HCT116 (cell line): ENCODE measurements at regions not wholly inside any gene's neighbourhood (a gene's known extent, or its start where the extent isn't known, plus 50 kb on each side); places are given as distances from the start of the nearest gene placed in this dataset.

Source experiments
- ATAC-seq: fragments of 200-7000 bp; cut with Tn5 transposase; 2 replicates; pipeline ENCODE4 v1.9.1; 2020; ENCODE audit warnings: mild to moderate bottlenecking, moderate library complexity
- BruUV-seq: library from RNA; stranded (reverse); fragments of 400-500 nt; replicated peaks from 2 replicates; lab custom pipeline; 2021; lab: Mats Ljungman, UMichigan
- CTCF ChIA-PET: fragments of 300-600 bp; sonication (Branson Sonifier 250); formaldehyde crosslinking; loops from one replicate; lab custom pipeline; 2021; ENCODE audit warnings: antibody characterized with exemption; lab: Charles Lee
- POLR2A ChIA-PET: fragments of 300-600, 350-600 bp; sonication (Branson Sonifier 250); formaldehyde crosslinking; loops from one replicate; lab custom pipeline; 2021; ENCODE audit warnings: antibody characterized with exemption; lab: Charles Lee
- RAD21 ChIA-PET, 2 experiments: fragments of 300-600 bp; sonication (Branson Sonifier 250); formaldehyde crosslinking; loops; one replicate each; lab custom pipeline; 2023; ENCODE audit warnings: low total read pairs in 2 of 2; ENCODE audit not compliant: uncharacterized antibody in 2 of 2, unreplicated experiment in 2 of 2, low non-redundant PET in 1 of 2; lab: Charles Lee
- DNase-seq: peaks from one replicate; pipeline ENCODE4 v3.0.0-alpha.2; 2010; ENCODE audit warnings: low read depth, low spot score
- H2AFZ ChIP-seq: fragments of 200-600 bp; shearing (Covaris generic), sonication (generic); 2 replicates; pipeline ENCODE4 v1.6.1; 2017; ENCODE audit warnings: low read depth, mixed run types, mixed read lengths, antibody characterized with exemption, low read length; ENCODE audit not compliant: poor library complexity, severe bottlenecking
- H3K27ac ChIP-seq: 2 replicates; pipeline ENCODE4 v1.5.1; 2012; ENCODE audit warnings: low read depth, low read length
- H3K27me3 ChIP-seq: fragments of 200-600 bp; sonication (generic); 2 replicates; pipeline ENCODE4 v1.6.1; 2016; ENCODE audit warnings: mixed run types, low read length, mixed read lengths; ENCODE audit not compliant: insufficient read depth
- H3K36me3 ChIP-seq, 2 experiments: fragments of 200-500 bp in 1 of 2; fragments of 200-600 bp in 1 of 2; sonication (Bioruptor generic) in 1 of 2; sonication (generic) in 1 of 2; 2 replicates each; pipeline versions ENCODE4 v1.5.1 to v1.6.1; 2014 to 2016; ENCODE audit warnings: low read length in 2 of 2, inconsistent platforms in 1 of 2, mixed read lengths in 1 of 2, mixed run types in 1 of 2; ENCODE audit not compliant: insufficient read depth in 2 of 2, control insufficient read depth in 1 of 2
- H3K4me1 ChIP-seq, 2 experiments: fragments of 200-600 bp in 1 of 2; sonication (generic) in 1 of 2; 2 replicates each; pipeline versions ENCODE4 v1.5.1 to v1.6.1; 2012 to 2017; ENCODE audit warnings: low read length in 2 of 2, inconsistent platforms in 1 of 2, mild to moderate bottlenecking in 1 of 2, mixed read lengths in 1 of 2, mixed run types in 1 of 2, moderate library complexity in 1 of 2; ENCODE audit not compliant: insufficient read depth in 2 of 2, control insufficient read depth in 1 of 2
- H3K4me2 ChIP-seq: fragments of 200-600 bp; sonication (generic); 2 replicates; pipeline ENCODE4 v1.6.1; 2017; ENCODE audit warnings: mixed run types, low read length, mixed read lengths
- H3K4me3 ChIP-seq, 2 experiments: fragments of 200-600 bp in 1 of 2; sonication (generic) in 1 of 2; replicated peaks in 1 of 2; 2 replicates each; pipeline ENCODE4 v1.5.1; 2011 to 2016; ENCODE audit warnings: low read length in 2 of 2, control low read depth in 1 of 2, low read depth in 1 of 2, mild to moderate bottlenecking in 1 of 2, mixed read lengths in 1 of 2, mixed run types in 1 of 2
- H3K79me2 ChIP-seq: fragments of 200-600 bp; sonication (generic); 2 replicates; pipeline ENCODE4 v1.6.1; 2017; ENCODE audit warnings: mild to moderate bottlenecking, mixed run types, low read length, moderate library complexity, mixed read lengths; ENCODE audit not compliant: insufficient read depth
- H3K9ac ChIP-seq: fragments of 200-600 bp; sonication (generic); 2 replicates; pipeline ENCODE4 v1.6.1; 2016; ENCODE audit warnings: low read length, mixed read lengths
- H3K9me2 ChIP-seq: fragments of 200-600 bp; sonication (generic), shearing (Covaris generic); 2 replicates; pipeline ENCODE4 v1.6.1; 2017; ENCODE audit warnings: mixed run types, mild to moderate bottlenecking, moderate library complexity; ENCODE audit not compliant: insufficient read depth
- H3K9me3 ChIP-seq, 2 experiments: fragments of 200-500 bp in 1 of 2; fragments of 200-600 bp in 1 of 2; sonication (Bioruptor generic) in 1 of 2; sonication (generic) in 1 of 2; 2 replicates each; pipeline ENCODE4 v1.6.1; 2014 to 2017; ENCODE audit warnings: low read length in 2 of 2, mixed read lengths in 2 of 2, inconsistent platforms in 1 of 2, low read depth in 1 of 2, mild to moderate bottlenecking in 1 of 2, mixed run types in 1 of 2, moderate library complexity in 1 of 2; ENCODE audit not compliant: control insufficient read depth in 1 of 2, insufficient read depth in 1 of 2
- H4K20me1 ChIP-seq: fragments of 200-600 bp; sonication (generic), shearing (Covaris generic); 2 replicates; pipeline ENCODE4 v1.6.1; 2017; ENCODE audit warnings: mixed run types, mild to moderate bottlenecking, moderate library complexity; ENCODE audit not compliant: insufficient read depth
- CBX3 ChIP-seq: IDR thresholded peaks from 2 replicates; pipeline ENCODE4 v1.6.1; 2012; ENCODE audit warnings: low read depth
- CEBPB ChIP-seq: IDR thresholded peaks from 2 replicates; pipeline ENCODE4 v1.6.1; 2012; ENCODE audit warnings: low read depth
- CTCF ChIP-seq, 3 experiments: fragments of 200-600 bp in 1 of 3; sonication (generic) in 1 of 3; IDR thresholded peaks in 2 of 3; conservative IDR thresholded peaks in 1 of 3; 2 replicates each; pipeline ENCODE4 v1.5.1; 2012 to 2017; ENCODE audit warnings: low read depth in 2 of 3, low read length in 2 of 3, antibody characterized with exemption in 1 of 3, borderline replicate concordance in 1 of 3, control low read depth in 1 of 3, mild to moderate bottlenecking in 1 of 3, mixed read lengths in 1 of 3, mixed run types in 1 of 3, moderate library complexity in 1 of 3; ENCODE audit not compliant: insufficient read depth in 1 of 3
- EGR1 ChIP-seq: IDR thresholded peaks from 2 replicates; pipeline ENCODE4 v1.6.1; 2012; ENCODE audit warnings: low read depth
- ELF1 ChIP-seq: IDR thresholded peaks from 2 replicates; pipeline ENCODE4 v1.6.1; 2012; ENCODE audit warnings: low read depth, borderline replicate concordance
- FOSL1 ChIP-seq: IDR thresholded peaks from 2 replicates; pipeline ENCODE4 v1.6.1; 2012; ENCODE audit warnings: low read depth
- JUND ChIP-seq: IDR thresholded peaks from 2 replicates; pipeline ENCODE4 v1.6.1; 2012
- MAX ChIP-seq: IDR thresholded peaks from 2 replicates; pipeline ENCODE4 v1.6.1; 2012
- RAD21 ChIP-seq: IDR thresholded peaks from 2 replicates; pipeline ENCODE4 v1.6.1; 2012; ENCODE audit warnings: low read depth, mild to moderate bottlenecking
- SIN3A ChIP-seq: IDR thresholded peaks from 2 replicates; pipeline ENCODE4 v1.6.1; 2012; ENCODE audit warnings: low read depth
- SP1 ChIP-seq: IDR thresholded peaks from 2 replicates; pipeline ENCODE4 v1.6.1; 2012; ENCODE audit warnings: low read depth
- SRF ChIP-seq: IDR thresholded peaks from 2 replicates; pipeline ENCODE4 v1.6.1; 2012; ENCODE audit warnings: low read depth
- TCF7L2 ChIP-seq: IDR thresholded peaks from 2 replicates; pipeline ENCODE4 v1.7.0; 2011; ENCODE audit warnings: borderline replicate concordance, inconsistent platforms; ENCODE audit not compliant: insufficient read depth, insufficient read length; ENCODE audit errors: extremely low read depth
- ZBTB33 ChIP-seq: IDR thresholded peaks from 2 replicates; pipeline ENCODE4 v1.6.1; 2011; ENCODE audit warnings: mild to moderate bottlenecking, low read length, moderate library complexity; ENCODE audit not compliant: insufficient replicate concordance; ENCODE audit errors: extremely low read depth
- ZFX ChIP-seq: fragments of 450-650 bp; IDR thresholded peaks from 2 replicates; pipeline ENCODE4 v1.6.1; 2017
- ZNF274 ChIP-seq: fragments of 200-500 bp; sonication (Bioruptor generic); IDR thresholded peaks from 2 replicates; pipeline ENCODE4 v1.6.1; 2014; ENCODE audit warnings: mild to moderate bottlenecking, low read depth, low read length, inconsistent platforms
- intact Hi-C: fragments of 100-400 bp; cut with micrococcal nuclease; formaldehyde crosslinking; loops from 2 replicates; pipeline ENCODE4 v1.10.0; 2022

- no peaks in the 10 kb centered on the region for H4K20me1 ChIP-seq
- no peak overlapping the region for H2AFZ ChIP-seq
- DNase-seq = no peak
- H3K9ac ChIP-seq = no peak overlapping the region
- H3K27me3 ChIP-seq = peaks cover 32% of the 10 kb centered on the region; the same call in 1 of the 2 replicates
- H3K79me2 ChIP-seq = no peaks in the 10 kb centered on the region
- no peaks in the 10 kb centered on the region for H3K9me2 ChIP-seq
- intact Hi-C loops = no loop called here
- no peaks in the 10 kb centered on the region for H3K4me1 ChIP-seq
- CTCF ChIA-PET = no interaction called here
- H3K4me3 ChIP-seq = no peak overlapping the region
- TF ChIP-seq TCF7L2 = no peak
- no peak for TF ChIP-seq CBX3
- TF ChIP-seq SP1 = no peak
- no peak for TF ChIP-seq JUND
- no peak for TF ChIP-seq ZBTB33
- TF ChIP-seq CEBPB = no peak
- TF ChIP-seq RAD21 = no peak
- TF ChIP-seq, all 23 proteins: peak for 0
- no peak for ATAC-seq
- no peak overlapping the region for H3K27ac ChIP-seq
- ChIA-PET RAD21 (no interaction called here), POLR2A (interaction anchor here (0.9 kb wide), 1 partner anchor 9 kb away, joined by 5 read pairs; no protein-coding TSS in a partner anchor)
- no peaks in the 10 kb centered on the region for H3K36me3 ChIP-seq
- H3K4me2 ChIP-seq = no peak overlapping the region
- no TSS peak for BruUV-seq
- H3K9me3 ChIP-seq = no peaks in the 10 kb centered on the region
Measured at GRCh38 chr5:171678646-171679045, 107.0 kb upstream of the SMIM23 start.

- peak; percentile 73 for ATAC-seq
- Histone ChIP-seq H3K4me1 (no peaks in the 10 kb centered on the region), H3K9ac (no peak overlapping the region), H3K9me3 (no peaks in the 10 kb centered on the region), H3K27me3 (peaks cover 23% of the 10 kb centered on the region; the same call in 1 of the 2 replicates), H3K79me2 (no peaks in the 10 kb centered on the region), H3K36me3 (no peaks in the 10 kb centered on the region), H3K4me2 (no peak overlapping the region), H2AFZ (no peak overlapping the region), H3K27ac (no peak overlapping the region), H3K4me3 (no peak overlapping the region), H4K20me1 (no peaks in the 10 kb centered on the region), H3K9me2 (no peaks in the 10 kb centered on the region)
- BruUV-seq = no TSS peak
- DNase-seq = no peak
- ChIA-PET CTCF (interaction anchor here (0.7 kb wide), 1 partner anchor 10 kb away, joined by 3 read pairs; no protein-coding TSS in a partner anchor), POLR2A (no interaction called here), RAD21 (no interaction called here)
- intact Hi-C loops = no loop called here
- TF ChIP-seq ZFX (no peak), SIN3A (no peak), ELF1 (no peak), EGR1 (no peak), SRF (no peak), MAX (no peak), ZNF274 (no peak), JUND (no peak), ZBTB33 (no peak), FOSL1 (no peak), CTCF (IDR thresholded peaks at IDR 0.05 in 2 of 3, conservative IDR thresholded peaks at IDR 0.05 in 1 of 3; ENCODE audit: borderline replicate concordance in 1 of 3, insufficient read depth in 1 of 3, low read depth in 2 of 3, low read length in 2 of 3) (no peak)
Measured at GRCh38 chr5:171680485-171680884, 105.1 kb upstream of the SMIM23 start.
